ENCODE measurements at regions not wholly inside any gene's neighbourhood (a gene's known extent, or its start where the extent isn't known, plus 50 kb on each side); places are given as distances from the start of the nearest gene placed in this dataset.

- H3K4me1 ChIP-seq = no peaks in the 10 kb centered on the region
- no peak overlapping the region for H3K27ac ChIP-seq
- no peak for TF ChIP-seq CTCF (IDR thresholded peaks at IDR 0.05)
- ATAC-seq = no peak
- intact Hi-C loops (cut with DNase I) = no loop called here
- DNase-seq = no peak
- no peaks in the 10 kb centered on the region for H3K27me3 ChIP-seq (ENCODE audit: low read depth)
- no peaks in the 10 kb centered on the region for H3K36me3 ChIP-seq
- H3K4me3 ChIP-seq = no peak overlapping the region
- no peaks in the 10 kb centered on the region for H3K9me3 ChIP-seq
Observed at GRCh38 chr5:136734628-136735027, 369.3 kb upstream of the TRPC7 start.

GRCh38 chr5:136732751-136733150 is 367.4 kb upstream of the TRPC7 start:
- ATAC-seq (no peak), DNase-seq (no peak)
- no peaks in the 10 kb centered on the region for H3K27me3 ChIP-seq (ENCODE audit: low read depth)
- intact Hi-C loops (cut with DNase I) = no loop called here
- no peak overlapping the region for H3K4me3 ChIP-seq
- H3K4me1 ChIP-seq = no peaks in the 10 kb centered on the region
- H3K9me3 ChIP-seq = no peaks in the 10 kb centered on the region
- TF ChIP-seq CTCF (IDR thresholded peaks at IDR 0.05) = no peak
- H3K36me3 ChIP-seq = no peaks in the 10 kb centered on the region
- H3K27ac ChIP-seq = no peak overlapping the region

GRCh38 chr5:136731241-136731900 is 366.0 kb upstream of the TRPC7 start:
- ATAC-seq (no peak), DNase-seq (no peak)
- TF ChIP-seq CTCF (IDR thresholded peaks at IDR 0.05) = no peak
- intact Hi-C loops (cut with DNase I) = no loop called here
- Histone ChIP-seq H3K4me3 (no peak overlapping the region), H3K9me3 (no peaks in the 10 kb centered on the region), H3K27me3 (ENCODE audit: low read depth) (no peaks in the 10 kb centered on the region), H3K4me1 (no peaks in the 10 kb centered on the region), H3K36me3 (no peaks in the 10 kb centered on the region), H3K27ac (no peak overlapping the region)

- Histone ChIP-seq H3K4me3 (no peak overlapping the region), H3K4me1 (no peaks in the 10 kb centered on the region), H3K36me3 (no peaks in the 10 kb centered on the region), H3K27me3 (ENCODE audit: low read depth) (no peaks in the 10 kb centered on the region), H3K27ac (no peak overlapping the region), H3K9me3 (no peaks in the 10 kb centered on the region)
- TF ChIP-seq CTCF (IDR thresholded peaks at IDR 0.05) = no peak
- ATAC-seq = no peak
- DNase-seq = no peak
- intact Hi-C loops (cut with DNase I) = no loop called here
Observed at GRCh38 chr5:136730426-136730825, 365.1 kb upstream of the TRPC7 start.

- Histone ChIP-seq H3K27me3 (ENCODE audit: low read depth) (no peaks in the 10 kb centered on the region), H3K9me3 (no peaks in the 10 kb centered on the region), H3K27ac (no peak overlapping the region), H3K4me1 (no peaks in the 10 kb centered on the region), H3K4me3 (no peak overlapping the region), H3K36me3 (no peaks in the 10 kb centered on the region)
- intact Hi-C loops (cut with DNase I) = no loop called here
- no peak for ATAC-seq
- TF ChIP-seq CTCF (IDR thresholded peaks at IDR 0.05) = no peak
- DNase-seq = no peak
Observed at GRCh38 chr5:136729901-136730355, 364.6 kb upstream of the TRPC7 start.
